ENCODE measurements at regions not wholly inside any gene's neighbourhood (a gene's known extent, or its start where the extent isn't known, plus 50 kb on each side); places are given as distances from the start of the nearest gene placed in this dataset.

DNA sequence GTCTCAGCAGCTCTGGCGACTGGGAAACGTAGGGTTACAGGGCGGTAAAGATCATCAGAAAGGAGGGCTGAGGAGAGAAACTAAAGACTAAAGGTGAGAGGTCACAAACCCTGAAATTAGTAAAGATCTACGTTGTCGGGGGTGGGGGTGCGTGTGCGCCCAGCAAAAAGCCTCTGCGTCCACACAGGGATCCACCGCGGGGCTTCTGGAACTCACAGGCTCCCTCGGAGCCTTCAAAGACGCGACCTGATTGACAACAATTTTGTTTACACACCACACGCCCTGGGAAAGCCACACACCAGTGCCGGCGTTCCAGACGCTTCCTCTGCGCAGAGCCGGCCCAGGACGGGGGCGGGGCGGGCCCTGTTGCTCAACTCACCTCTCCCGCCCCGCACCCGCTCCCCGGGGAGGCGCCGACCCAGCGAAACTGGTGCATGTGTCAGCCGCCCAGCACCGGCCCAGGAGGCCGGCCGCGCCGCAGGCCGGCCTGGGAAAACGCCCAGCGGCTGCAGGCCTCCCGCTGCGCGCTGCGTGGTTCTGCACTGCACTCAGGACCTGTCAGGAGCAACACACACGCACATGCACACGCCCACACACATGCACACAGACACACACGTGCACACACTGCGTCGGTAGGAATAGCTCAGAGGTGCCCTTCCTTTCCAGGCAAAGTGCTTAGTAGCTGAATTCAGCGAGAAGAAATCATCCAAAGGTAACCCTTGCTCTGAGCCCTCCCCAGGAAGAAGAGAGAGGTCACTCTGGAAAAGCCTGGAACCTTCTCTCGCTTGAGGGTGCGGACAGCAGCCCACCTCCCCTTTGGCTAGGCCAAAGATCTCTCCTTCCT is 57.2 kb upstream of the ARID1B start:
- TF ChIP-seq, protein P1, sequence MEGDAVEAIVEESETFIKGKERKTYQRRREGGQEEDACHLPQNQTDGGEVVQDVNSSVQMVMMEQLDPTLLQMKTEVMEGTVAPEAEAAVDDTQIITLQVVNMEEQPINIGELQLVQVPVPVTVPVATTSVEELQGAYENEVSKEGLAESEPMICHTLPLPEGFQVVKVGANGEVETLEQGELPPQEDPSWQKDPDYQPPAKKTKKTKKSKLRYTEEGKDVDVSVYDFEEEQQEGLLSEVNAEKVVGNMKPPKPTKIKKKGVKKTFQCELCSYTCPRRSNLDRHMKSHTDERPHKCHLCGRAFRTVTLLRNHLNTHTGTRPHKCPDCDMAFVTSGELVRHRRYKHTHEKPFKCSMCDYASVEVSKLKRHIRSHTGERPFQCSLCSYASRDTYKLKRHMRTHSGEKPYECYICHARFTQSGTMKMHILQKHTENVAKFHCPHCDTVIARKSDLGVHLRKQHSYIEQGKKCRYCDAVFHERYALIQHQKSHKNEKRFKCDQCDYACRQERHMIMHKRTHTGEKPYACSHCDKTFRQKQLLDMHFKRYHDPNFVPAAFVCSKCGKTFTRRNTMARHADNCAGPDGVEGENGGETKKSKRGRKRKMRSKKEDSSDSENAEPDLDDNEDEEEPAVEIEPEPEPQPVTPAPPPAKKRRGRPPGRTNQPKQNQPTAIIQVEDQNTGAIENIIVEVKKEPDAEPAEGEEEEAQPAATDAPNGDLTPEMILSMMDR (IDR thresholded peaks at IDR 0.05) = no peak
- TF ChIP-seq POLR2A (IDR thresholded peaks at IDR 0.05) (no peak), POLR2AphosphoS5 (IDR thresholded peaks at IDR 0.05) (peak in 2 of 3 donors; percentile 54 to 66)

All from breast epithelium (tissue), 3 donors.